ENCODE measurements at regions not wholly inside any gene's neighbourhood (a gene's known extent, or its start where the extent isn't known, plus 50 kb on each side); places are given as distances from the start of the nearest gene placed in this dataset.

DNA sequence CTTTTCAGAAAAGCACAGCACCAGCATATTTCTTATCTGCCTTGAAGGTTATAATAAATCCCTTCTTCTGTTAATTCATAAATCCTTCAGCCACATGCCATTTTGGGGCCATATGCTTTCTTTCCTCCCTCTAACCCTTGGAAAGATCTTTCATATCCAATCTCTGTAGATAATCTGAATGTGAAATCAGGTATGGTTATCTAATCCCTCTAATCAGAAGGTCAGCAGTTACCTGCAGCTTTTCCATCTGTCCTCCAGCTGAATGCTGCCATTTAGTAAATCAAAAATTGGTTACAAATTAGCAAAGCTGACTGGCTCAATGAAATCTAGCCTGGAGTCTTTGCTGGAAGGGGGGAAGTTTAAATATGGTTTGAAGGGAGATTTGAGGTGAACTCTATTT, 230.5 kb downstream of the PIK3C3 start:
- no peak for DNase-seq (ENCODE audit: low read depth in 2 of 2)

DNA sequence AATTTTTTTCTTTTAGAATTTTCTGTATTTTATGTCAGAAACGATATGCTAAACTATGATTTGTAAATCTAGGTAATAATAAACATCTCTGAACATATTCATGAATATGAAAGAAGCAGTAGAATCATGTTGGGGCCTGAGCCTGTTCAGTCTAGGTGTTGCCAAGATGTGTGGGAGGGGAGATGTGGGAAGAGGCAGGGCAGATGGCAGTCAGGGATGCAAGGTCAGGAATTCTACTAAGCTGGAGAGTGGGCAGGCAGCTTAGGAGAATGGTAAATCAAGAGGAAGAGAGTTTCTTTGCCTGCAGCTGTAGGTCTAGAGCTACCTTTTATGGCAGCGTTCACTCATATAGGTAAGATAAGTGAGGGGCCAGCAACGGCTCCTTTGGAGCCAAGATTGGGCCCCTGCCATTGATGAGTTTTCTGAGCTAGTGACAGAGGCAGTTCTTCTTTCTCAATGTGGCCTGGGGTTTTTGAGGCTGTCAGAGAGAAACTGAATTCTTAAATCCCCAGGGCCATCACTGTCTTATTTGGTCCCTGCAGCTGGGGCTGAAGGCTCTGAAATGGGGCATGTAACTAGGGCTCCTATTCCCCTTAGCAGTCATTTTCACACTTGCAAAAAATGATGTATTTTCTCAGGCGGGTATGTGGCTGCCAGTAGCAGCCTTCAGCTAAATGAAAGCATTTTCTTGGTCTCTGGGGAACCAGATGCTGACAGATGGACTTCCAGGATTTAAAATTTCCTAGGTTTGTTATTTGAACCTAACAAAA, 232.8 kb downstream of the PIK3C3 start:
- no peak for DNase-seq (ENCODE audit: low read depth in 2 of 2)

DNA sequence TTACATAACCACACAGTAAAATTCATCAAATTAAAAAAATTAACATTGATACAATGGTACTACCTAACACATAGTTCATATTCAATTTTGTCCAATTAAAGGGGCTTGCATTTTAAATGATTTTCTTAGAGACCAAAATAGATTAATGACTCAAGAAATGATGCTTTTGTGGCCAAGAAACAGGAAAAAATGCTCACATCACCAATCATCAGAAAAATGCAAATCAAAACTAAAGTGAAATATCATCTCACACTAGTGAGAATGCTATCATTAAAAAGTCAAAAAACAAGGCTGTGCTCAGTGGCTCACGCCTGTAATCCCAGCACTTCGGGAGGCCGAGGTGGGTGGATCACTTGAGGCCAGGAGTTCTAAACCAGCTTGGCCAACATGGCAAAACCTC, 235.6 kb downstream of the PIK3C3 start:
- no peak for DNase-seq (ENCODE audit: low read depth in 2 of 2)

DNA sequence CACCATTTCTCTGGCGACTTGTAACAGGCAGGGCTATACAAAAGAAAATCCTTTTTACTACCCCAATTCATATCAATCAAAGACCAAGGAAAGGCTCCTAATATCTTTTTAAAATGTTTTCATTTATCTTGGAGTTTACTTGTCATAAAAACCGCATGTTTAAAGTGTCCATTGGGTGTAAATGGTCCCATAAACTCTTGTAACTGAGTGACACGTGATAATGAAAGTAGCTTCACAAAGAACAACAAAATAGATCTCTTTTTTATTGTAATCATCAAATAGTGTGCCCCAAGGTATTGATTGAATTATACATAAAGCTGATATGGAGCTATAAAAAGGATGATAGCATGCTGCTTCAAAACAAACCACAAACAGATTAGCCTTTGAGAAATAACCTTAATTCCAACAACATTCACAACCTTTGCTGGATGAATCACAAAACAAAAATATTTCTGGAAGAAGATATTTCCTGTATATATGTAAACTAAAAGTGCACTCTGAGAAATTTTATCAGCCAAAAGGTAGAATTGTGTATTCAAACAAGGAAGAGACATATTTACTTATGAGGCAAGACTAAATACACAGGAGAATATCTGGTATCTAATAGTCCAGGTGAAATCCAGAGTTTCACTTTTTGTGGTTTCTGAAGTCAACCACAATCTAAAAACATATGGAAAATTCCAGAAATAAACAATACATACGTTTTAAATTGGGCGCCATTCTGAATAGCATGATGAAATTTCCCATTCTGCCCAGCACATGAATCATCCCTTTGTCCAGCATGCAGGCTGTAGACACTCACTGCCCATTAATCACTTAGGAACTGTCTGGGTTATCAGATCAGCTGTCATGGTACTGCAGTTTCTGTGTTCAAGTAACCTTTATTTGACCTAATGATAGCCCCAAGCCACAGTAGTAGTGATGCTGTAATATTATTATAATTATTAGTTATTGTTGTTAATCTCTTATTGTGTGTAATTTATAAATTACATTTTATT, 237.5 kb downstream of the PIK3C3 start:
- no peak for DNase-seq (ENCODE audit: low read depth in 2 of 2)

DNA sequence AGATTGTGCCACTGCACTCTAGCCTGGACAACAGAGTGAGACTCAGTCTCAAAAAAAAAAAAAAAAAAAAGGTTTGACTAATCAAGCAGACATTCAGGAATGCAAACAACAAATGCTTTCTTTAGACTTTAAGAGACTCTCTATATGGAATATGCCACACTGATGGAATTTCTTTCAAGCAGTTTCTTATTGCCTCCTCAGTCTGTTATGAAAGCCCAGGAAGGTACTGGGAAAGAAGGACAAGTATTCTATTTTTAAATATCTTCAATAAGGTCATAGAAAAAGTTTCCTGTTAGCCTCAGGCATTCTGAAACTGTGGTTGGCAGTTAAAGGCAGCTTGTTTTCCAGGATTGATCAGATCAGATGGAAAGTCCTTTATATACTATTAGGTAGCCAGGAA, 241.6 kb downstream of the PIK3C3 start:
- DNase-seq (ENCODE audit: low read depth in 2 of 2): no peak

DNA sequence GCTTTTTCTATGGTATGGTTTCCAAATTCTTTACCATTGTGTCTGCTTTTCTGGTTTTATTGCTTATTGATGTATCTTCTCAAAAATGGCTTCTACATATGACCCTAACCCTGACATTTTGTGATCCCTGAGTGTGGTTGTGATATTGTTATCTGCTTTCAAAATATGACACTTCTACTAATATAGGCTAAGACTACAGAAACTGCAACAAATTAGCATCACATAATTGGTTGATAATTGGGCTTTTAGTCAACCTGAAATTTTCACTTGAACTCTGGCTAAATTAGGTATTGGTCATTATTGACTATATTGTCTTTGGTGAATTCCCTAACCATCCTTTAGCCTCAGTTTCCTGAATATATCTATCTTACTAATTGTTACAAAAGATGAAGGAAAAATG, 246.1 kb downstream of the PIK3C3 start:
- no peak for DNase-seq (ENCODE audit: low read depth in 2 of 2)

DNA sequence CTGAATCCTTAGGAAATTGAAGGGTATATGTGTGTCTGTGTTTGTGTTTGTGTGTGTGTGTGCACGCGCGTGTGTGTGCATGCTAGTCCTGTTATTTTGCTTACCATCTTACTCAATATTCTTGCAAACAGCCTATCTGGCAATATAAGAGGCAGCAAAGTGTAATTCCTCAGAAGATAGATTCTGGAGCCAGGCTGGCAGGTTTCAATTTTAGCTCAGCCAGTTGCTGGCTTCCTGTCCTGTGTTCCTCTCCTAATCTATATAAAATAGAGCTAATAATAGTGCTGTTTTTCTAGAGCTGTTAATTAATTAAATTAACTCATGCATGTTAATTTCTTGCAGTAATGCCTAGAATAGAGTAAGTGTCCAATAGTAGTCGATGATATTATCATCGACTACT, 256.2 kb downstream of the PIK3C3 start:
- DNase-seq (ENCODE audit: low read depth in 2 of 2): no peak

DNA sequence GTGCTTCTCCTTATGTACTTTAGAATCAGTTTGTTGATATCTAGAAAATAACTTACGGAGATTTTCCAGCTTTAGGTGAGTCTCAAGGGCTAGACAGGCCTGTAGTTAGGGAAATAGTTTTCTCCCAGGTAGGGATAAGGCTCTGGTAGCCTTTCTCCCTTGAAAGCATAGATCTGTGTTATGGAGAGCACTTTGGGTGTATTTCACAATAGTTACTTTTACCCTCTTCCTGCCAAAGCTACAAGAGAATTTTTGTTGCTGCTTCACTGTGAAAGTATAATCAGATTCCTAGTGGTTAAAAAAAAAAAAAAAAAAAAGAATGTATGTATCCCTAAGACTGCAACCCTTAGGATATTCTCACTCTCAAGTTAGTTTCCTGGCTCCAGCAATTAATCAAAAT, 267.5 kb downstream of the PIK3C3 start:
- no peak for DNase-seq (ENCODE audit: low read depth in 2 of 2)

DNA sequence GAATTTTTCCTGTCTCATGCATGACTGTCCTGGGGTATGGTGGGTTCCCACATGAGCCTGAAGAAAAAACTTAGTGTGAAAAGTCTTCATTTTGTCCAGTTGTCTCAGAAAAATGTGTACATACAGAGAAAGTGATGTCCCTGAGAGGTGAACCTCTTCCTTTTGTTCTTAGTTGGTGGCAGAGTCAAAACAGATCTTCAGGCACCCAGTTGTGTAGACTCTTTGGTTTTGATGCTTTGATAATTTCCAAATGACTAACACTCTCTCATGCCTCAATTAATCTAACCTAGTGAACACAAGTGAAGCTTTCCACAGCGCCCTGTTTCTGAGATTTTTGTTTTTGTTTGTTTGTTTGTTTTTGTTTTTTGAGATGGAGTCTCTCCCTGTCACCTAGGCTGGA, 273.5 kb downstream of the PIK3C3 start:
- DNase-seq (ENCODE audit: low read depth in 2 of 2): no peak

DNA sequence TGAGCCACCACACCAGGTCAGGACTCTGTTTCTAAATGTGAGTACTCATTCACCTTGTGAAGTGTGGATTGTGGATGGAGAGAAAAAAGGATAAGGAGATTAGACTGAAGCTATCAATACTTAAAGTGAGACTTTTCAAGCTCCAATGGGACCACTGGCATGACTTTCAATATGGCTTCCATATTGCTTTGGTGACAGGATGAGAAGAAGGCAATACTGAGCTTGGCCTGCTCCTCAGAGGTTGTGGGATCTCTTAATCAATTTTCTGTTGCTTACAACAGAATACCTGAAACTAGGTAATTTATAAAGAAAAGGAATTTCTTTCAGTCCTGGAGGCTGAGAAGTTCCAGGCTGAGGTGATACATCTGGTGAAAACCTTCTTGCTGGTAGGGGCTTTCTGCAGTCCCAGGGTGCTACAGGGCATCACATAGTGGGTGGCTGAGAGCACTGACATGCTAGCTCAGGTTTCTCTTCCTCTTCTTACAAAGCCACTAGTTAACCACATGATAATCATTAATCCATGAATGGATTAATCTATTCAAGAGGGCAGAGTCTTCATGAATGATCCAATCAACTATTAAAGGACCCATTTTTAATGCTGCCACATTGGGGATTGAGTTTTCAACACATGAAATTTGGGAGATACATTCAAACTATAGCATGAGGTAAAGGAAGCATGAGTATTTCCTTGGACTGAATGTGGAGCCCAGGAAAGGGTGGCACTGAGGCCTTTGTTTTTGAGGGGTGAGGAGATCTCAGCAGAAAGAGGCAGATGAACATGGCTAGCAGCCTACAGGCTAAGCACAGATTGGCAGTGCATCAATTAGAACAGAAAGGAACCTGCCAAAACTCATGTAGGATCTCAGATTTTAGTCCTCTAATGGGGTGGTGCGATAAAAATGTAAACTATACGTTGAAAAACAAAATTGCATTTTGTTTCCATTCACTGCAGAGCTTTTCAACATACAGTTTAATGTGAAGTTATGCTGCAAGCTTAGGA, 274.5 kb downstream of the PIK3C3 start:
- DNase-seq (ENCODE audit: low read depth in 2 of 2): no peak

DNA sequence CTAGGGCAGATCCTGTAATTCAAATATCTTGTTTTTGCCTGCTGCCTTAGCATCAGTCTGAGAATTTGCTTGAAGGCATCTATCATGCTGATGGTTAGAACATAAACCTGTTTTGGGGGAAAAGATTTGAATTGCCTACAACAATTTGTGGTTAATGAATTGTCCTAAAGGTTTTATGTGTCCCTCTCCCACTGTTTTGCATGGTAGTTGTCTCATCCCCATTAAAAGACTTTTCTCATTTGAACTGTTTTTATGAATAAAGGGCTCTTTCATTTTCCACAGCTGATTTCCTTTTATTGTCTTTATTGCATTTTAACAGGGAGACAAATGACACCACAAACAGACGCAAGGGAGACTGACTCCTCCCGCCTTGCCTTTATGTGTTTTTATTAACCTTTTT, 275.6 kb downstream of the PIK3C3 start:
- no peak for DNase-seq (ENCODE audit: low read depth in 2 of 2)

DNA sequence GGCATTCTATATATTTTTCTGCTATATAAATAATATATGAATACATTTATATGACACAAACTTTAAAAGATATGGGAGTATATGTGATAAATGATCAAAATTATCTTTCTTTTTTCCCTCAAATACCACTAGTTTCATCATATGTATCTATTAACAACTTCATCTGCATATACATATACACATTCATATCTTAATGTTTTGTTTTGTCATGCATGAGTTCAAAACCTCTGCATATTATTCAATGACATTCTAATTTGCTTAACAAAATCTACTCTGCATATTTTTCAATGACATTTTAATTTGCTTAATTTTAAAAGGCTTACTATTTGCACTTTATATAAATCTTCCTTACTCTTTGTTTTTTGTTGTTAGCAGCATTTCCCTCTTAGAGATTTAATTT, 276.2 kb downstream of the PIK3C3 start:
- DNase-seq (ENCODE audit: low read depth in 2 of 2): no peak

DNA sequence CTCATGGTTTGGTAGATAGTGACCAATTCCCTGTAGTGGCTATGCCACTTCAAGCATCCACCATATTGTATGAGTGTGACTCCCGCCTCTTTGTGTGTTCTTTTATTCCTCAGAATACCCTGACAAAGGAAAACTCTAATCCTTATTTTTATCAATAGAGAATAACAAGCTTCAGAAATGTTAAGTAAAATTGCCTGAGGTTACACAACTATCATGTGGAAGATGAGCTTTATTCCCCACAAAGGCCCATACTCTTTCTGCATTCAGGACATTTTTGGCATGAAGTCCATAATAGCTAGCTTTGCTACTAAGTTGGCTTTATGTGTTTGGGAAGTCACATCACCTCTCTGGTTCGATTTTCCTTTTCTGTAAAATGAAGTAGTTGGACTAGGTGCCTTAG, 276.8 kb downstream of the PIK3C3 start:
- DNase-seq (ENCODE audit: low read depth in 2 of 2): no peak

DNA sequence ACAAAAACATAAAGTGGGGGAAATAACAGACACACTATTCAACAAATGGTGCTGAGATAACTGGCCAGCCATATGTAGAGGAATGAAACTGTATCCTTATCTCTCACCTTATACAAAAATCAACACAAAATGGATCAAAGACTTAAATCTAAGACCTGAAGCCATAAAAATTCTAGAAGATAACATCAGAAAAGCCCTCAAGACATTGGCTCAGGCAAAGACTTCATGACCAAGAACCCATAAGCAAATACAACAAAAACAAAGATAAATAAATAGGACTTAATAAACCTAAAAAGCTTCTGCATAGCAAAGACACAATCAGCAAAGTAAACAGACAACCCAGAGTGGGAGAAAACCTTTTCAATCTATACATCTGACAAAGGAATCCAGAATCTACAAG, 278.9 kb downstream of the PIK3C3 start:
- DNase-seq (ENCODE audit: low read depth in 2 of 2): no peak

DNA sequence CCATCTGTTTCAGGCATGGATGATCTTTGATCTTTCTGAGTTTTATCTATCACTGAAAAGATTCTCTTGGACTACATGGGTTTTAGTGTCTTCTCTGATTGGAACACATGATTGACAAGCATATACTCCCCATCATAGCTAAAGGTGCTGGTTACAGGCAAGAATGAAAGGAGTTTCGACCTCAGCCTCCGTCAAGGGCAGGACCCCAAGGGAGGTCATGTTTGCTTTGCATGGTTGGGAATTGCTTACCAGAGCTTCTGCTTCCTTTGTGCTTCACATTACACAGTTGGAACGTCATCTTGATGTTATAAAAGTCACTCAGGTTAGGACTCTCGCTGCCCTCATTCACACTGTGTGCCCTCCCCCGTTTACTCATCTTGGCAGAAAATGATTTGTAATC, 287.7 kb downstream of the PIK3C3 start:
- no peak for DNase-seq (ENCODE audit: low read depth in 2 of 2)

DNA sequence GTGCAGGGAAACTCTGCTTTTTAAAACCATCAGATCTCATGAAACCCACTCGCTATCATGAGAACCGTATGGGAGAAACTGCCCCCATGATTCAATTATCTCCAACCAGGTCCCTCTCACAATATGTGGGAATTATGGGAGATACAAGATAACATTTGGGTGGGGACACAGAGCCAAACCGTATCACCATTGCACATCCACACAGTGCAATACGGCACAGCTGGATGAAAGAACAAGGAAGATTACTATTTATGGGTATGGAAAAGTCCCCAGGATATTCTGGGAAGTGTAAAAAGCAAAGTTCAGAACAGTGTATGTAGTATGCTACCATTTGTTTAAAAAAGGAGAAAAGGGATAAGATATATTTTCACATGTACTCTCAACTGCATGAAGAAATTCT, 290.1 kb downstream of the PIK3C3 start:
- DNase-seq (ENCODE audit: low read depth in 2 of 2): no peak

DNA sequence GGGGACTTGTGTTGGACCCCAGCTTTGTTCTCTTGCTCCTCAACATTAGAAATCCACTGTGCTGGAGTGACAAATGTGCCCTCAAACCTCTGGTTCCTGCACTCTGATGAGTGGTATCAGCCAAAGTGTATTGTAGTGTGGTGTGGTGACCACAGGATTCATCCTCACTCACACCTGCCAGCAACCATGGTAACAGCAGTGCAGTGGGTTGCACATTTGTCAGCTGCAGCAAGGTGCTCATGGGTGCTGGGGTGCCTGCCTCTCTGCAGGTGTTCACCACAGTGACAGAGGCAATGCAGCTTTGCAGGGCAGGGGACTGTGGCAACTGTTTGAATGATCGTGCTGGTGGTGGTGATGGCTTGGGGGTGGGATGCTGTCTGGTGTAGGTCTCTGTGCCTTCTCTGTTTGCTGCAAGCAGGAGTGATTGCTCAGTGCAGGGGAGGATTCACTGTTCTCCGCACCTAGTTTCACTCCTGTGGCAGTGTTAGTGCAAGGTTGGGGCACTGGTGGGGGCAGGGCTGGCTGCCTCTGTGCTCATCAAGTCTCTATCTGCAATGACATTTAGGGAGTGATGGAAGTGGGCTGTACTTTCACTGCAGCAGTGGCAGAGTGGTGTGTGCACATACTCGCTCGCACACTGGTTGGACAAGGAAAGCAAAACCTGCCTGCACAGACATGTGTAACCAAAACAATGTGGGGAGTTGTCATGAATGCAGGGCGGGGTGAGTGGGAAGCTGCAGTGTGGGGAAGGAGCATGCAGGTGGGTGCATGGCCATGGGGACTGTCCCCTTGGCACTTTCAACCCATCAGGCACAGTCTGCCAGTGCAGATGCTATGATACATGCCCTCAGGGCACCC, 301.1 kb downstream of the PIK3C3 start:
- DNase-seq (ENCODE audit: low read depth in 2 of 2): no peak

DNA sequence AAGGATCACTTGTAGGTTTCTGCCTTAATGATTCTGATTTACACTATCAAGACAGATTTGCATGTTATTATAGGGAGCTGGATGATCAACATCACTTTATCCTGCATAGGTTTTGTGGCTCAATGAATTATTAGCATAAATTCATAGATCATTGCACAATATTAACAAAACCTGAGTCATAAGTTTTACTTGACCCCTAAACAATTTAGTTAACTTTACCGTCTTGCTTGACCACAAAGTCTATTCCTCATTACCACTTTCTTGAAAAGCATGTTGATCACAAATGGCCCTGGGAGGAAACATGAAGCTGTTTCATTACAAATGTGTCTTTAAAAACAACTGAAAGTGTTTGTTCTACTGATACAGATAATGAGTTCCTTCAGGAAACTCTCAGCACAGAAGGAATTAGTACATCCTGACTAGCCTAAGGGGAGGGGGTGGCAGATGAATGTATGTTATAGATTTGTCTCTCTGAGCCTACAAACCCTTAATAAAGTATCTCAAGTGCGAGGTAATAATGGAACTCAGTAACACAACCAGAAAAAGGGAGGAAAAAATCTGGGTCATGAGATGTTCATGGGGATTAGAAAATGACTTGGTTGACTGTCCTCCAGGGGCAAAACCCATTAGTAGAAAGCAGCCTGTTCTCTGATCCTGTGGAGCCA, 303.4 kb downstream of the PIK3C3 start:
- DNase-seq (ENCODE audit: low read depth in 2 of 2): no peak

DNA sequence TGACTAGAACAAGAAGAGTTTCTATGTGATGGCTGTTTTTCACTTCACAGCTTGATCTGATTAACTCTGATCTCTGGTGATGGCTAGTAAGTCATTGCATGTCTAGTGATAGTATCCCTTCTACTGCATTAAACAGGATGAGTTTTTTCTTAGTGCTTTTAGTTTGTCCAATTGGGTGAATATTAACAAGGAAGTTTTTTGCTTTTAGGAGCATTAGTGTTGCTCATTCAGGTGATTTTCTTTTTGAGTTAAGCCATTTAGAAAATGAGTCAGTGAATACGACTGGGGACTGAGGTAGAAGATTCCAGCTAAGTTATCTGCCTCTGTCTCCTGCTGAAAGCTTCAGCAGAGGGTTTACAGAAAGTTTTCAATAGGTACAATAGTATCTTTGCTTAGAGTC, 306.7 kb downstream of the PIK3C3 start:
- DNase-seq (ENCODE audit: low read depth in 2 of 2): no peak

DNA sequence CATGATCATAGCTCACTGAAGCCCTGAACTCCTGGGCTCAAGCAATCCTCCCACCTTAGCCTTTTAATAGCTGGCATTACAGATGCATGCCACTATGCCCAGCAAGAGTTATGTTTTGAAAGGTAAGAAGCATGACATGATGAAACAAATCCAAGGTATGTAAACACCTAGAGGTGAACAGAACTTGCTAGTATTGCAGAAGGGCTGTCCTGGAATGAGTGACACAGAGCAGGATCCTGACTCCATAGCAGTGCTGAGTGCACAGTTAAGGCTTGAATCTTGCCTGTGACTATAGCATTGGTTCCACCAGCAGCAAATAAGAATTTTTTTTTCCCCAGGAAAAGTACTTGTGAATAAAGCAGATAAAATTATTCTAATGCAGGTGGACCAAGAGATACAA, 309.5 kb downstream of the PIK3C3 start:
- DNase-seq (ENCODE audit: low read depth in 2 of 2): no peak
